Right lobe of liver (tissue), 4 donors: ENCODE measurements at regions not wholly inside any gene's neighbourhood (a gene's known extent, or its start where the extent isn't known, plus 50 kb on each side); places are given as distances from the start of the nearest gene placed in this dataset.

Experiments
- CTCF ChIP-seq, 4 donors: fragments of 200-600 bp in 3 of 4; fragments of 450-650 bp in 1 of 4; IDR thresholded peaks; one replicate each; pipeline versions ENCODE4 v1.5.1 to v1.8.0; 2016 to 2022; ENCODE audit warnings: antibody characterized with exemption in 4 of 4, mild to moderate bottlenecking in 2 of 4
- POLR2A ChIP-seq: fragments of 450-650 bp; IDR thresholded peaks from one replicate; pipeline ENCODE4 v1.6.1; 2017; ENCODE audit warnings: antibody characterized with exemption, mild to moderate bottlenecking
- donor health status: DM: no; HTN: no; CAD: no.
- donor health status: DM: no; HTN: no; CAD: no.
- donor health status: DM: no; HTN: yes; CAD: no.

- no peak for TF ChIP-seq CTCF (IDR thresholded peaks at IDR 0.05)
- no peak for TF ChIP-seq POLR2A
Observed at GRCh38 chr14:26867171-26867757, 269.4 kb upstream of the NOVA1 start.
